Prostate gland (tissue), 2 donors: ENCODE measurements at regions not wholly inside any gene's neighbourhood (a gene's known extent, or its start where the extent isn't known, plus 50 kb on each side); places are given as distances from the start of the nearest gene placed in this dataset.

Experiments
- CTCF ChIP-seq, 4 experiments: fragments of 200-600 bp in 2 of 4; fragments of 450-650 bp in 2 of 4; sonication (generic) in 2 of 4; IDR thresholded peaks; 1 replicate in 3 of 4; 2 replicates in 1 of 4; pipeline ENCODE4 v1.5.1; 2016 to 2019; ENCODE audit warnings: antibody characterized with exemption in 4 of 4, mild to moderate bottlenecking in 2 of 4, moderate library complexity in 2 of 4
- POLR2A ChIP-seq: fragments of 450-650 bp; IDR thresholded peaks from one replicate; pipeline ENCODE4 v1.6.1; 2016; ENCODE audit warnings: antibody characterized with exemption, mild to moderate bottlenecking
- POLR2AphosphoS5 ChIP-seq: sonication (generic); formaldehyde crosslinking; IDR thresholded peaks from one replicate; pipeline ENCODE4 v1.6.1; 2017; ENCODE audit warnings: antibody characterized with exemption

DNA sequence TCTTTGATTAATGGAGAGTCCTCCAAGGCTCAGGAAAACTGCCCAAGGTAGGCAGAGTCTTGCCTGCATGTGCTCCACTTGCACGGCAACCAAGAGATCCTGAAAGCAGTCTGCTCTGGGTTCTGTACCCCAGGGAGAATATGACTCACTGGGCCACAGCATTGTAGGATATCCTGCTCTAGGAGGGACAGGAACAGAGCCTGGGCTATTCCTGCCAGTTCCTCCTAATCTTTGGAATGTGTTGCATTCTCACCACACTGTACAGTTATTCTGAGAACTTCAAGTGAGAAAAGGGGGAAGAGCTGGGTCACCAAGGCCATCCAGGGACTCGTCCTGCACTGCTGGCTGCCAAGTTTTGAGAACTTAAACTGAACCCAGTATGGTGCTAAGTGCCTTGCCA lies 278.5 kb downstream of the MATN1 start:
- TF ChIP-seq CTCF (IDR thresholded peaks at IDR 0.05) (no peak), POLR2A (no peak), POLR2AphosphoS5 (no peak)
